HG03196 (cell line): ENCODE measurements at regions not wholly inside any gene's neighbourhood (a gene's known extent, or its start where the extent isn't known, plus 50 kb on each side); places are given as distances from the start of the nearest gene placed in this dataset.
A peak's percentile ranks its signal among the peaks of the same experiment; 100 is the strongest.
"Not testable (repeated sequence)": the region's sequence is repeated elsewhere in the genome, so short reads cannot be mapped to it uniquely, and the experiment has no call there.

Experiments used
- ATAC-seq: cut with Tn5 transposase; IDR thresholded peaks from one replicate; pipeline ENCODE4 v1.9.1; 2021; ENCODE audit not compliant: unreplicated experiment

GRCh38 chr17:64728041-64728695 is 66.1 kb upstream of the SMURF2 start:
- no peak for ATAC-seq

GRCh38 chr17:64726025-64726424 is 63.9 kb upstream of the SMURF2 start:
- ATAC-seq = not testable (repeated sequence)

GRCh38 chr17:64724246-64724645 is 62.1 kb upstream of the SMURF2 start:
- not testable (repeated sequence) for ATAC-seq

- no peak for ATAC-seq
These were observed 61.7 kb upstream of the SMURF2 start for GRCh38 chr17:64723781-64724180.

- not testable (repeated sequence) for ATAC-seq
These were observed 59.4 kb upstream of the SMURF2 start for GRCh38 chr17:64721556-64721955.

GRCh38 chr17:64720253-64720652 is 58.1 kb upstream of the SMURF2 start:
- not testable (repeated sequence) for ATAC-seq

GRCh38 chr17:64719517-64719916 is 57.4 kb upstream of the SMURF2 start:
- not testable (repeated sequence) for ATAC-seq

- not testable (repeated sequence) for ATAC-seq
These were observed 56.7 kb upstream of the SMURF2 start for GRCh38 chr17:64718816-64719215.

GRCh38 chr17:64718058-64718457 is 56.0 kb upstream of the SMURF2 start:
- ATAC-seq = no peak

GRCh38 chr17:64716496-64716895 is 54.4 kb upstream of the SMURF2 start:
- ATAC-seq = not testable (repeated sequence)

GRCh38 chr17:64713786-64714185 is 51.7 kb upstream of the SMURF2 start:
- not testable (repeated sequence) for ATAC-seq

GRCh38 chr17:64712557-64713351 is 50.6 kb upstream of the SMURF2 start:
- peak; percentile 77 for ATAC-seq
